K562 (cell line): ENCODE measurements at regions not wholly inside any gene's neighbourhood (a gene's known extent, or its start where the extent isn't known, plus 50 kb on each side); places are given as distances from the start of the nearest gene placed in this dataset.
A peak's percentile ranks its signal among the peaks of the same experiment; 100 is the strongest.

ENCODE experiments used
- ARID1B ChIP-seq: fragments of 450-650 bp; IDR thresholded peaks from 2 replicates; pipeline ENCODE4 v1.6.1; 2016; ENCODE audit warnings: antibody characterized with exemption, mild to moderate bottlenecking, inconsistent platforms
- ARID2 ChIP-seq: fragments of 450-650 bp; IDR thresholded peaks from 2 replicates; pipeline ENCODE4 v1.6.1; 2017; ENCODE audit warnings: antibody characterized with exemption, mild to moderate bottlenecking
- BHLHE40 ChIP-seq: IDR thresholded peaks from 2 replicates; pipeline ENCODE4 v1.6.1; 2011; ENCODE audit warnings: low read length, improper control_type of control experiment
- EHMT2 ChIP-seq: fragments of 450-650 bp; IDR thresholded peaks from 2 replicates; pipeline ENCODE4 v1.6.1; 2018; ENCODE audit warnings: antibody characterized with exemption
- HINFP ChIP-seq: fragments of 450-650 bp; conservative IDR thresholded peaks from 2 replicates; pipeline ENCODE4 v1.6.1; 2016; ENCODE audit warnings: missing genetic modification characterization, low read depth, mild to moderate bottlenecking, control low read depth, missing compliant biosample characterization
- JUN ChIP-seq, 2 experiments: sonication (generic) in 1 of 2; formaldehyde crosslinking in 1 of 2; IDR thresholded peaks; 2 replicates each; pipeline versions ENCODE4 v1.6.1 to v1.8.0; 2012 to 2022; ENCODE audit warnings: borderline replicate concordance in 2 of 2, mild to moderate bottlenecking in 2 of 2, improper control_type of control experiment in 1 of 2, low read depth in 1 of 2, low read length in 1 of 2, missing genetic modification reagents in 1 of 2
- JUND ChIP-seq, 2 experiments: IDR thresholded peaks; 2 replicates in 1 of 2; 3 replicates in 1 of 2; pipeline ENCODE4 v1.6.1; 2011; ENCODE audit warnings: borderline replicate concordance in 2 of 2, low read depth in 2 of 2, low read length in 2 of 2, improper control_type of control experiment in 1 of 2, missing biosample characterization in 1 of 2, missing genetic modification characterization in 1 of 2, missing genetic modification reagents in 1 of 2
- POLR2G ChIP-seq: fragments of 200-400 bp; formaldehyde crosslinking; IDR thresholded peaks from 2 replicates; pipeline ENCODE4 v1.6.1; 2017; ENCODE audit warnings: low read depth, mild to moderate bottlenecking, antibody characterized with exemption, low read length, moderate library complexity
- REST ChIP-seq, 2 experiments: fragments of 450-650 bp; formaldehyde crosslinking in 1 of 2; IDR thresholded peaks; 2 replicates each; pipeline versions ENCODE4 v1.4.0 to v1.6.1; 2014 to 2020; ENCODE audit warnings: mild to moderate bottlenecking in 2 of 2, borderline replicate concordance in 1 of 2, low read depth in 1 of 2
- TEAD4 ChIP-seq, 2 experiments: sonication (generic) in 1 of 2; formaldehyde crosslinking in 1 of 2; IDR thresholded peaks; 2 replicates each; pipeline versions ENCODE4 v1.6.1 to v1.8.0; 2012 to 2022; ENCODE audit warnings: borderline replicate concordance in 1 of 2, inconsistent platforms in 1 of 2, low read length in 1 of 2, mild to moderate bottlenecking in 1 of 2, missing genetic modification reagents in 1 of 2
- YY1 ChIP-seq, 3 experiments: IDR thresholded peaks; 2 replicates each; pipeline ENCODE4 v1.6.1; 2011; ENCODE audit warnings: low read length in 2 of 3, mild to moderate bottlenecking in 2 of 3, moderate library complexity in 2 of 3, borderline replicate concordance in 1 of 3, control low read depth in 1 of 3, low read depth in 1 of 3; ENCODE audit not compliant: insufficient read depth in 3 of 3, insufficient replicate concordance in 2 of 3, control insufficient read depth in 1 of 3, insufficient read length in 1 of 3; ENCODE audit errors: extremely low read depth in 1 of 3
- ZNF12 ChIP-seq: sonication (generic); formaldehyde crosslinking; IDR thresholded peaks from 2 replicates; pipeline ENCODE4 v1.4.0; 2020; ENCODE audit warnings: mild to moderate bottlenecking, missing genetic modification reagents
- TF ChIP-seq, protein P1 (sequence below), 3 experiments: IDR thresholded peaks in 2 of 3; conservative IDR thresholded peaks in 1 of 3; 2 replicates each; pipeline ENCODE4 v1.5.1; 2011 to 2012; ENCODE audit warnings: low read length in 3 of 3, mild to moderate bottlenecking in 3 of 3, control low read depth in 2 of 3, improper control_type of control experiment in 1 of 3, inconsistent platforms in 1 of 3, low read depth in 1 of 3, mixed read lengths in 1 of 3, moderate library complexity in 1 of 3; ENCODE audit not compliant: insufficient read depth in 2 of 3
- TF ChIP-seq, protein P2 (sequence below): fragments of 450-650 bp; IDR thresholded peaks from 2 replicates; pipeline ENCODE4 v1.6.1; 2016; ENCODE audit warnings: missing biosample characterization, missing genetic modification characterization

DNA sequence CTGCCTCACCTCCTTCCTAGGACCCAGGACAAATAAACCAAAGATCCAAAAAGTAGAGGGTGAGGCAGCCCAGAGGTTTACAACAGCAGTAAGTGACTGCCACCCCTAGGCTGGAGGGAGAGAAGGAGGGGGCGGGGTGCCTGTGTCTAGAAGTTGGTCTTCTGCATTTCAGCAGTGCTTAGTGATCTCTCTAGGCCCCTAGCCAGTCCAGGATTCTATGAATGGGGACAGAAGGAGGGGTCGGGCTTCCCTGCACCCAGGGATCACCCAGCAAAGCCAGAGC is 62.8 kb upstream of the KDM7A start:
- TF ChIP-seq ARID1B (no peak), HINFP (tag) (no peak), ZNF12 (CRISPR knock-in tag) (no peak), JUND (IDR thresholded peaks at IDR 0.05; ENCODE audit: borderline replicate concordance, low read depth, low read length) (no peak), JUND (tag; IDR thresholded peaks at IDR 0.05; ENCODE audit: borderline replicate concordance, low read depth, low read length) (no peak), JUN (IDR thresholded peaks at IDR 0.05; ENCODE audit: borderline replicate concordance, low read depth, low read length) (no peak), JUN (CRISPR knock-in tag; IDR thresholded peaks at IDR 0.05; ENCODE audit: borderline replicate concordance) (no peak), YY1 (IDR thresholded peaks at IDR 0.05; ENCODE audit: borderline replicate concordance in 1 of 3, control insufficient read depth in 1 of 3, extremely low read depth in 1 of 3, insufficient read depth in 3 of 3, insufficient read length in 1 of 3, insufficient replicate concordance in 2 of 3, low read depth in 1 of 3, low read length in 2 of 3) (no peak), POLR2G (no peak), EHMT2 (no peak), BHLHE40 (no peak), TEAD4 (IDR thresholded peaks at IDR 0.05; ENCODE audit: low read length) (no peak), TEAD4 (CRISPR knock-in tag; IDR thresholded peaks at IDR 0.05; ENCODE audit: borderline replicate concordance) (no peak), ARID2 (no peak), REST (IDR thresholded peaks at IDR 0.05; ENCODE audit: borderline replicate concordance) (no peak), REST (CRISPR knock-in tag; IDR thresholded peaks at IDR 0.05; ENCODE audit: low read depth) (no peak)
- TF ChIP-seq, protein P1, sequence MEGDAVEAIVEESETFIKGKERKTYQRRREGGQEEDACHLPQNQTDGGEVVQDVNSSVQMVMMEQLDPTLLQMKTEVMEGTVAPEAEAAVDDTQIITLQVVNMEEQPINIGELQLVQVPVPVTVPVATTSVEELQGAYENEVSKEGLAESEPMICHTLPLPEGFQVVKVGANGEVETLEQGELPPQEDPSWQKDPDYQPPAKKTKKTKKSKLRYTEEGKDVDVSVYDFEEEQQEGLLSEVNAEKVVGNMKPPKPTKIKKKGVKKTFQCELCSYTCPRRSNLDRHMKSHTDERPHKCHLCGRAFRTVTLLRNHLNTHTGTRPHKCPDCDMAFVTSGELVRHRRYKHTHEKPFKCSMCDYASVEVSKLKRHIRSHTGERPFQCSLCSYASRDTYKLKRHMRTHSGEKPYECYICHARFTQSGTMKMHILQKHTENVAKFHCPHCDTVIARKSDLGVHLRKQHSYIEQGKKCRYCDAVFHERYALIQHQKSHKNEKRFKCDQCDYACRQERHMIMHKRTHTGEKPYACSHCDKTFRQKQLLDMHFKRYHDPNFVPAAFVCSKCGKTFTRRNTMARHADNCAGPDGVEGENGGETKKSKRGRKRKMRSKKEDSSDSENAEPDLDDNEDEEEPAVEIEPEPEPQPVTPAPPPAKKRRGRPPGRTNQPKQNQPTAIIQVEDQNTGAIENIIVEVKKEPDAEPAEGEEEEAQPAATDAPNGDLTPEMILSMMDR (IDR thresholded peaks at IDR 0.05 in 2 of 3, conservative IDR thresholded peaks at IDR 0.05 in 1 of 3; ENCODE audit: insufficient read depth in 2 of 3, low read depth in 1 of 3, low read length in 3 of 3): peak in 1 of 3 experiments; percentile 48; a peak in 2 of 6 replicates
- TF ChIP-seq, protein P2, sequence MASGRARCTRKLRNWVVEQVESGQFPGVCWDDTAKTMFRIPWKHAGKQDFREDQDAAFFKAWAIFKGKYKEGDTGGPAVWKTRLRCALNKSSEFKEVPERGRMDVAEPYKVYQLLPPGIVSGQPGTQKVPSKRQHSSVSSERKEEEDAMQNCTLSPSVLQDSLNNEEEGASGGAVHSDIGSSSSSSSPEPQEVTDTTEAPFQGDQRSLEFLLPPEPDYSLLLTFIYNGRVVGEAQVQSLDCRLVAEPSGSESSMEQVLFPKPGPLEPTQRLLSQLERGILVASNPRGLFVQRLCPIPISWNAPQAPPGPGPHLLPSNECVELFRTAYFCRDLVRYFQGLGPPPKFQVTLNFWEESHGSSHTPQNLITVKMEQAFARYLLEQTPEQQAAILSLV (tag): no peak
